NT2/D1 (cell line): ENCODE measurements at regions not wholly inside any gene's neighbourhood (a gene's known extent, or its start where the extent isn't known, plus 50 kb on each side); places are given as distances from the start of the nearest gene placed in this dataset.
"Not testable (repeated sequence)": the region's sequence is repeated elsewhere in the genome, so short reads cannot be mapped to it uniquely, and the experiment has no call there.

Source experiments
- DNase-seq: peaks from one replicate; pipeline ENCODE4 v3.0.0-alpha.2; 2011; ENCODE audit warnings: low read depth, low spot score
- H3K27me3 ChIP-seq: 2 replicates; pipeline ENCODE4 v1.6.0; 2011; ENCODE audit warnings: mild to moderate bottlenecking; ENCODE audit not compliant: insufficient read length, insufficient read depth
- H3K36me3 ChIP-seq: 2 replicates; pipeline ENCODE4 v1.6.1; 2011; ENCODE audit warnings: mild to moderate bottlenecking, low read length, mixed read lengths; ENCODE audit not compliant: insufficient read depth, insufficient read length
- H3K4me1 ChIP-seq: 2 replicates; pipeline ENCODE4 v1.5.1; 2011; ENCODE audit not compliant: insufficient read depth, insufficient read length
- H3K4me3 ChIP-seq: 2 replicates; pipeline ENCODE4 v1.5.1; 2011; ENCODE audit warnings: low read depth; ENCODE audit not compliant: insufficient read length
- H3K9ac ChIP-seq: 2 replicates; pipeline ENCODE4 v1.6.0; 2011; ENCODE audit warnings: low read depth; ENCODE audit not compliant: insufficient read length
- H3K9me3 ChIP-seq: 2 replicates; pipeline ENCODE4 v1.5.1; 2011; ENCODE audit warnings: mild to moderate bottlenecking, low read length; ENCODE audit not compliant: insufficient read depth
- SUZ12 ChIP-seq: IDR thresholded peaks from 2 replicates; pipeline ENCODE4 v1.6.1; 2011; ENCODE audit not compliant: insufficient read length, insufficient read depth; ENCODE audit errors: extremely low read depth
- YY1 ChIP-seq: IDR thresholded peaks from 2 replicates; pipeline ENCODE4 v1.6.1; 2011; ENCODE audit not compliant: insufficient read length, insufficient read depth
- ZNF274 ChIP-seq: IDR thresholded peaks from 2 replicates; pipeline ENCODE4 v1.6.1; 2011; ENCODE audit warnings: mild to moderate bottlenecking, low read depth, low read length

- H3K9ac ChIP-seq = no peak overlapping the region
- no peak for DNase-seq
- no peaks in the 10 kb centered on the region for H3K27me3 ChIP-seq
- no peaks in the 10 kb centered on the region for H3K36me3 ChIP-seq
- no peaks in the 10 kb centered on the region for H3K4me1 ChIP-seq
- H3K4me3 ChIP-seq = no peak overlapping the region
- no peak for TF ChIP-seq SUZ12
- no peak for TF ChIP-seq YY1
- TF ChIP-seq ZNF274 = no peak
- H3K9me3 ChIP-seq = no peaks in the 10 kb centered on the region
Measured at GRCh38 chr11:92607969-92608722, 361.3 kb upstream of the MTNR1B start.

GRCh38 chr11:92611157-92611556 is 358.3 kb upstream of the MTNR1B start:
- H3K4me3 ChIP-seq = no peak overlapping the region
- no peaks in the 10 kb centered on the region for H3K4me1 ChIP-seq
- no peaks in the 10 kb centered on the region for H3K36me3 ChIP-seq
- H3K27me3 ChIP-seq = no peaks in the 10 kb centered on the region
- H3K9ac ChIP-seq = no peak overlapping the region
- DNase-seq = no peak
- TF ChIP-seq ZNF274 = no peak
- no peak for TF ChIP-seq YY1
- no peak for TF ChIP-seq SUZ12
- H3K9me3 ChIP-seq = no peaks in the 10 kb centered on the region

GRCh38 chr11:92618020-92618419 is 351.4 kb upstream of the MTNR1B start:
- not testable (repeated sequence) for DNase-seq, H3K4me3 ChIP-seq, H3K36me3 ChIP-seq, H3K4me1 ChIP-seq, H3K9ac ChIP-seq, H3K27me3 ChIP-seq
- peaks cover 15% of the 10 kb centered on the region for H3K9me3 ChIP-seq

GRCh38 chr11:92623055-92623454 is 346.4 kb upstream of the MTNR1B start:
- Histone ChIP-seq H3K27me3 (no peaks in the 10 kb centered on the region), H3K36me3 (no peaks in the 10 kb centered on the region), H3K9ac (no peak overlapping the region), H3K4me1 (no peaks in the 10 kb centered on the region), H3K4me3 (no peak overlapping the region), H3K9me3 (peaks cover 12% of the 10 kb centered on the region)
- DNase-seq = no peak
- no peak for TF ChIP-seq SUZ12
- no peak for TF ChIP-seq ZNF274
- no peak for TF ChIP-seq YY1

GRCh38 chr11:92625894-92626293 is 343.6 kb upstream of the MTNR1B start:
- H3K9me3 ChIP-seq = no peaks in the 10 kb centered on the region
- no peaks in the 10 kb centered on the region for H3K4me1 ChIP-seq
- TF ChIP-seq YY1 = no peak
- no peak for TF ChIP-seq ZNF274
- no peak for TF ChIP-seq SUZ12
- H3K4me3 ChIP-seq = no peak overlapping the region
- H3K27me3 ChIP-seq = no peaks in the 10 kb centered on the region
- H3K9ac ChIP-seq = no peak overlapping the region
- no peaks in the 10 kb centered on the region for H3K36me3 ChIP-seq
- no peak for DNase-seq

GRCh38 chr11:92626624-92627023 is 342.8 kb upstream of the MTNR1B start:
- TF ChIP-seq YY1 (no peak), SUZ12 (no peak), ZNF274 (no peak)
- Histone ChIP-seq H3K4me1 (no peaks in the 10 kb centered on the region), H3K9me3 (no peaks in the 10 kb centered on the region), H3K36me3 (no peaks in the 10 kb centered on the region), H3K27me3 (no peaks in the 10 kb centered on the region), H3K4me3 (no peak overlapping the region), H3K9ac (no peak overlapping the region)
- no peak for DNase-seq

- no peaks in the 10 kb centered on the region for H3K4me1 ChIP-seq
- H3K9me3 ChIP-seq = no peaks in the 10 kb centered on the region
- DNase-seq = no peak
- H3K27me3 ChIP-seq = no peaks in the 10 kb centered on the region
- no peaks in the 10 kb centered on the region for H3K36me3 ChIP-seq
- H3K9ac ChIP-seq = no peak overlapping the region
- H3K4me3 ChIP-seq = no peak overlapping the region
- TF ChIP-seq ZNF274 (no peak), SUZ12 (no peak), YY1 (no peak)
Measured at GRCh38 chr11:92627615-92628256, 341.7 kb upstream of the MTNR1B start.
